ENCODE measurements at regions not wholly inside any gene's neighbourhood (a gene's known extent, or its start where the extent isn't known, plus 50 kb on each side); places are given as distances from the start of the nearest gene placed in this dataset.
A peak's percentile ranks its signal among the peaks of the same experiment; 100 is the strongest.

DNA sequence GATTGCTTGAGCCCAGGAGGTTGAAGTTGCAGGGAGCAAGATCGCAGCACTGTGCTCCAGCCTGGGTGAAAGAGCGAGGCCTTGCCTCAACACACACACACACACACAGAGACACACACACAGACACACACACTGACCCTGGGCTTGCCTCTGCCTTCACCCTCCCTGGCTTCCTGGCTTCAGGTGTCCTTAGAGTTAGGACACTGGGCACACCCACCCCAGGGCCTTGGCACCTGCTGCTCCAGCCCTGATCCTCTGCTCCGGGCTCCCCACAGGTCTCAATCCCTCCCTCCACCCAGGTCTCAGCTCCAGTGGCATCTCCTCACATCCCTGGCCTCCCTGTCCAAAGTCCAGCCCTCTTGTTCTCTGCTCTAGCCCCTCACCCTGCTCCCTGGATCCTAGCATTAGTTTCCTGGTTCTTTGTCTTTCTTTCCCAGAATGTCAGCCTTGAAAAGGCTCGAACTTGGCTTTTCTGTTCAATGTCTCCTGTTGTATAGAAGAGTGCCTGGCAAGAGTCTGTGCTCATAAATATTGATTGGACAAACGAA, 212.9 kb downstream of the C9orf50 start:
- TF ChIP-seq GATA1 (IDR thresholded peaks at IDR 0.05; ENCODE audit: low read depth, low read length) (no peak), POLR2A (IDR thresholded peaks at IDR 0.05; ENCODE audit: low read length) (no peak)
- DNase-seq = no peak

DNA sequence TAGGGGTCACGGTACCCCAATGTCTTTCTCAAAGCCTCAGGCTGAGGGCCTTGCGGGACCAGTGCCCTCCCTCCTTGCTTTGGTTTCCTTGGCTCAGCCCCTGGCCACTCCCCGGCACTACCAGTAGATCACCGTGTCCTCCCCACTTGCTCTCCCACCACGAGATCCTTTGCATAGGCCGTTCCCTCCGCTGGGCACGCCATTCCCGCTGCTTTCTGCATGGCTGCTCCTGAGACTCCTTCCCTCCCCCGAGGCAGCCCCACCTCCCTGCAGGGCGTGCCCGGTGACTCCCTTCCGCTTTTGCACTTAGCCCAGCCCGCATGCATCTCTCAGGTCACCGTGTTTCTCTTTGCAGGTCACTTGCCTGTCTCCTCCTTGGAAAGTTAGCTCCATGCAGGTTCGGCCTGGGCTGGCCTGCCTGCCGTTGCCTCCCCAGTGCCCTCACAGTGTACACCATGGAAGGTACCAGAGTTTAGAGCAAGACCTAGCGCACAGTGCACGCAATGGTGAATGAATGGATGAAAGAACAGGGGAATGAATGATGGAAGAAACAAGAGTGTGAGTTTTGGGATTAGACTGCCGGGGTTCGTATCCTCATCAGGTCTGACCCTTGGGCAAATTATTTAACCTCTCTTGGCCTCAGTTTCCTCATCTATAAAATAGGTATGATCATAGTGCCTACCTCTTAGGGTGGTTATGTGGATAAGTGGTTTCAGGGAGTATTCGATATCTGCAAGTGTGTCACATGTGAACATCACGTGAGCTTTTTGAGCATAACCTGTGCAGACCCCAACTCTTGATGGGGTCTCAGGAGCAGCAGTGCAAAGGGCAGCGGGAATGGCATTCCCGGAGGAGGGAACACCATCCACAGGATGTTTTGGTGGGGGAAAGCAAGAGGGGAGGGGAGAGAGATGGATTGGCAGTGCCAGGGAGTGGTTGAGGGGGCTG, 214.3 kb downstream of the C9orf50 start:
- TF ChIP-seq GATA1 (IDR thresholded peaks at IDR 0.05; ENCODE audit: low read depth, low read length) (no peak), POLR2A (IDR thresholded peaks at IDR 0.05; ENCODE audit: low read length) (no peak)
- peak in 1 of 2 experiments; percentile 33 for DNase-seq

DNA sequence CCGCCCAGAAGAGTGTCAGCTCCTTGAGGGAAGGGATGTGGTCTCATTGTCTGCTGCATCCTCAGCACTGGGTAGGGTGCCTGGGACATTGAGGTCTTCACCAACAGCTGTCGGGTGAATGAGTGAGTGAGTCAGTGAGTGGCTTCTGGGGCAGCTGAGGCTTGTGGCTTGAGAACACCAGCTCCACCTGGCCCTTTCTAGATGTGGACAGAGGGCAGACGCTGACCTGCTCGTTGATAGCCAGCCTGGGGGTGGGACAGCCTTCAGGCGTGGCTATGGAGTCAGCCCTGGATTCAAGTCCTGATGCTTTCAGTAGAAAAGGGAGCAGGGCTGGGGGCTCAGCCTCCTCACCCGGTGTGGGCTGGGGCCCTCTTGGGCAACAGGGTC, 215.1 kb downstream of the C9orf50 start:
- TF ChIP-seq GATA1 (IDR thresholded peaks at IDR 0.05; ENCODE audit: low read depth, low read length) (no peak), POLR2A (IDR thresholded peaks at IDR 0.05; ENCODE audit: low read length) (no peak)

DNA sequence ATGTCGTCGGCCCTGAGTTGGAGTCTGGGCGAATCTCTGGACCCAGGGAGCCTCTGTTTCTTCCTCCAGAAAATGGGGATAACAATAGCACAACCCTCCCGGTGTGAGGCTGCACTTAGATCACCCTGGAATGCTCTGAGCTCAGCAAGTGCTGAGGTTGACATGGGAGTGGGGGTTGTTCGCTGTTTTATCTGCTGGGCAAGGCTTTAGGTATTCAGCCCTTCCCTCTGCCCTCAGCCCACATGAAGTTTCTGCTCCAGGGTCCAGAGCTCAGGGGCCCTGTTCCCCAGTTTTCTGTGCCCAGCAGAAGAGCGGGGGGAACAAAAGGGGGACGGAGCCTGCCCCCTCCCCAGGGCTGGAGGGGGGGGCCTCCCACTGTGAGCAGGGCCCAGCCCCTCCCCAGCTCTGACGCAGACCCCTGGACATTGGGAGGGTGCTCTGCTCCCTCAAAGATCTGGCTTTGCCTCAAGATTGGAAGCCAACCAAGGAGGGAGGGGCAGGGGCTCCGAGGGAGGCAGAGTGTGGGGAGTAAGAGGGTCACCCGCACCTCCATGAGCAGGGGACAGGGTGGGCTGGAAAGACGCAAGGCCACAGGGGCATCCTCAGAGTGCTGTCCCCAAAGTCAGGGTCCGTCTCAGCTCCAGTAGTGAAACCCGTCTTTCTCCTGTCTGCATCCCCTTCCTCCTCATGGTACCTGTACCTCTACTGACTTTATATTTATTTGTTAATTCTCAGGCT, 215.6 kb downstream of the C9orf50 start:
- TF ChIP-seq POLR2A (IDR thresholded peaks at IDR 0.05; ENCODE audit: low read length) (no peak), GATA1 (IDR thresholded peaks at IDR 0.05; ENCODE audit: low read depth, low read length) (no peak)
- no peak for DNase-seq

More for the DNA sequence above, 215.1 kb downstream of the C9orf50 start:
- DNase-seq = no peak

DNA sequence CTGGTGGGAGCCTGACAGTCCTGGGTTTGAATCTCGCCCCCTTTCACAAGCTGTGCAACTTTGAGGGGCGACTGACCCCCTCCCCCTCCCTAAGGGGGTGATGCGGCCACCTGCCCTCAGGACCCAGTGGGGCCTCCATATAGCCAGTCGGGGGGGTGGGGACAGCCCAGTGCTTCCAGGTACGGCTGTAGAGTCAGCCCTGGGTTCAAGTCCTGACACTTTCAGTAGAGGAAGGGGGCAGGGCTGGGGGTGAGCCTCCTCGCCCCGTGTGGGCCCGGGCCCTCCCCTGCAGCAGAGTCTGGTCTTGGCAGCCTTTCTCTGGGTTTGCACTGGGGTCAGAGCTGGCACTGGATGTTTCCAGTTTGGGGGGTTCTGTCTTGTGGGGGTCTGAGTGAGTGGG, 216.3 kb downstream of the C9orf50 start:
- no peak for DNase-seq
- TF ChIP-seq POLR2A (IDR thresholded peaks at IDR 0.05; ENCODE audit: low read length) (no peak), GATA1 (IDR thresholded peaks at IDR 0.05; ENCODE audit: low read depth, low read length) (no peak)

DNA sequence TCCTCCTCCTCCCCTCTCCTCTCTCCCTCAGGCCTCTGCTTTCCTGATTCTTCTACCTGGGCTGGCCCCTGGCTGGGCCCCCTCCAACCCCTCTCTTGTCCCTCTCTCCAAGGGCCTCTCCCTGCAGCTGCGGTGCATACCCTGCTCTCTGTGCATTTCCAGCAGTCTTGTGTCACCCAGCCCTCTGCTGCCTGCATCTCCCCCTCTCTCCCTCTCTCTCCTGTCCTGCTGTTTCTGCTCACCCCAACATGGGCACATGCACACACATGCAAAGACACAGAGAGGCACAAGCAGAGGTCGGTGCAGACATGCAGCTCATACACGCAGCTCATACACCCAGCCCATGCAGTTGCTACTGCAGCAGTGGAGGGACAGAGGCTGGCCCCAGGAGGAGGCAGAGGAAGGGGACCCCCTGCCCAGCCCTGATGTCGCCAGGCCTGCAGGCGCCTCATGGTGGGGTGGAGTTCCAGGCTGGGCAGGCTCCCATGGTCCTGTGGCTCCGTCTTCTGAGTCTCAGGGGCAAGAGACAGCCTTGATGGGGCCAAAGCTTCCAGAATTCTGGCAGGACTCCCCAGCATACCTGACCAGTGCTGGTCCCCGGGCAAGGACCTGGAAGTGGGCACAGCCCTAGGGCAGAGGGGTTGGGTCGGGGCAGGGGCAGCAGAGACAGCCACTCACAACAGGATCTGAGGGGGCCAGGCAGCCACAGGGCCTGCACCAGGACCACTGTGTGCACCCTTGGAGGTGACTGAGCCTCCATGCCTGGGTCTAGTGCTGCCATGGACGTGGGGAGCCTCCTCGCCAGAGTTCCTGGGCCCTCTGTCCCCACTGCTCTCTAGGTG, 216.9 kb downstream of the C9orf50 start:
- DNase-seq = no peak
- TF ChIP-seq GATA1 (IDR thresholded peaks at IDR 0.05; ENCODE audit: low read depth, low read length) (no peak), POLR2A (IDR thresholded peaks at IDR 0.05; ENCODE audit: low read length) (no peak)

DNA sequence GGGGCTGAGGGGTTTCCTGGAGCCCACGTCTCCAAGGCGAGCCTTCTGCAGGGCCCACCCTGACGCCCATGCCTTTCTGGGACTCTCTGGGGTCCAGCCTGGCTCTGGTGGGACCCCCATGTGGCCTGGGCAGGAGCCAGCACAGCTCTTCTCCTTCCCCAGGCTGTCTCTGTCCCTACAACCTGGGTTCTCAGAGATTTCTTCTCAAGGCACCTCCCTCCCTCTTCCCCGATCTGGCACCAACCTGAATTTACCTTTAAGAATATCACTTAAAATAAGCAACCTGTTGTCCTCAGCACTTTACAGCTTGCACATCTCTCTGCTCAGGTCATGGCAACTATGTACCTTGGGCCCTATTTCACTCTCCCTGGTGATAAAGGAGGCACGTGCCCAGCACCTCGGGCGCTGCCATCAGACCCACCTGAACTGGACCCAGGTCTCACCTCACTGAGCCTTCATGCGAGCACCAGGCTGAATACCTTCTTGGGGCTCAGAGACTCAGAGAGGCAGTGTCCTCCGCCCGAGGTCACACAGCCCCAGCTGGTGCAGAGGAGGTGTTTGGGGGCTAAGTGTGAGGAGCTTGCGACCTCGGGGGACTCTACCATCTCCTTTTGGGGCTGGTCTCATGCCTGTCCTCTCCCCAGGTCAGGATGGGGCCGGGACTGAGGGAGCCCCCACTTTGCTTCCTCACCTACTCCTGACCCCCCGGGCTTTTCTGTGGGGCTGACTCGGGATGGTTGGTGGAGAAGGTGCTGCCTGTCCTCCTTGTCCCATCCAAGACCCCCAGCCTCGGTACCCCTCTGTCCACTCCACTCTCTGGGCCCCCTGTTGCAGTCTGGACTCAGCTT, 217.7 kb downstream of the C9orf50 start:
- TF ChIP-seq POLR2A (IDR thresholded peaks at IDR 0.05; ENCODE audit: low read length) (no peak), GATA1 (IDR thresholded peaks at IDR 0.05; ENCODE audit: low read depth, low read length) (no peak)
- DNase-seq = no peak

DNA sequence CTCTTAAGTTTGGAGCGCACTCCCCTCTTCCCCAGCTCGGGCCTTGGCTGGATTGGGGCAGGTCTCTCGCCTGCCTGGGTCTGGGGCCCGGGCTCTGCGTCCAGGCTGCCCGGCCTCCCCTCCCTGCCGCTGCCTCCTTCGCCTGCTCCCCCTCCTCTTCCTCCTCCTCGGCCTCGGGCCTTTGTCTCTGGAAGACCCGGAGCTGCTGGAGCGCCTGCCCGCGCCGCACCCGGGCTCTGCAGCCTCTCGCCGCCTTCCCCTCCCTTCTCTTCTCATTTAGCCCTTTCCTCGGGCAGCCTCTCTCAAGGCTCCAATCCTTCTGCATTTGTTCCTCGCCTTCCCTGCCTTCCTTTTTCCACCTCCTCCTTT, 218.5 kb downstream of the C9orf50 start:
- no peak for DNase-seq

DNA sequence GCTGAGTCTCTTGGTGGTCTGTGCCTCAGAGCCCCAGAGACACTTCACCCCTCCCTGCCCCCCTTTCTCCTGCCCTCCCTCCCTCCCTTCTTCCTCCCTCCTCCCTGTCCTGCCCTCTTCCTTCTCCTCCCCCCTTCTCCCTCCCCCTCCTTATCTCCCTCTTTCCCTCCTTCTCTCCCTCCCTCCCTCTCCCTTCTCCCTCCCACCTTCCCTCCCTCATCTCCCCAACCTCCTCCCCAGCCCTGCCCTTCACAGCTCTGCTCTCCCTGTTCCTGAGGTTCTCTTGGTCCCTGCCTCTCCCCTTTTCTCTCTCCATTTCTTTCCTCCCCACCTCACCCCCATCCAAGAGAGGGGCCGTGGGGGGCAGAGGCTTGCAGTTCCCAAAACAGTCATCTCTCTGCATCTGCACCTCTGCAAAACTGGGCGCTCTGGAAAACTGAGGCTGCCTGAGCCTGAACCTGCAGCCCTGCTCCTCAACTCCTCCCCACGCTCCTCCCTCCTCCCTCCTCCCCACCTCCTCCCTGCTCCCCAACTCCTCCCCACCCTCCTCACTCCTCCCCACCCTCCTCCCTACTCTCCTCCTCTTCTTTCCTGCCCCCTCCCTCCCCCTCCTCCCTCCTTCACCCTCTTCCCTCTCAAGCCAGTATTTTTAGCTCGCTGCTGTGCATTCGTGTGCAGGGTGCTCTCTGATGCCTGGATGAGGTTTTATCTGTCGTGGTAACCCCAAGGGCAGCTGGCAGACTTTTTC, 219.1 kb downstream of the C9orf50 start:
- DNase-seq = no peak
- TF ChIP-seq GATA1 (IDR thresholded peaks at IDR 0.05; ENCODE audit: low read depth, low read length) (no peak), POLR2A (IDR thresholded peaks at IDR 0.05; ENCODE audit: low read length) (no peak)

More for the DNA sequence above, 218.5 kb downstream of the C9orf50 start:
- TF ChIP-seq POLR2A (IDR thresholded peaks at IDR 0.05; ENCODE audit: low read length) = no peak

DNA sequence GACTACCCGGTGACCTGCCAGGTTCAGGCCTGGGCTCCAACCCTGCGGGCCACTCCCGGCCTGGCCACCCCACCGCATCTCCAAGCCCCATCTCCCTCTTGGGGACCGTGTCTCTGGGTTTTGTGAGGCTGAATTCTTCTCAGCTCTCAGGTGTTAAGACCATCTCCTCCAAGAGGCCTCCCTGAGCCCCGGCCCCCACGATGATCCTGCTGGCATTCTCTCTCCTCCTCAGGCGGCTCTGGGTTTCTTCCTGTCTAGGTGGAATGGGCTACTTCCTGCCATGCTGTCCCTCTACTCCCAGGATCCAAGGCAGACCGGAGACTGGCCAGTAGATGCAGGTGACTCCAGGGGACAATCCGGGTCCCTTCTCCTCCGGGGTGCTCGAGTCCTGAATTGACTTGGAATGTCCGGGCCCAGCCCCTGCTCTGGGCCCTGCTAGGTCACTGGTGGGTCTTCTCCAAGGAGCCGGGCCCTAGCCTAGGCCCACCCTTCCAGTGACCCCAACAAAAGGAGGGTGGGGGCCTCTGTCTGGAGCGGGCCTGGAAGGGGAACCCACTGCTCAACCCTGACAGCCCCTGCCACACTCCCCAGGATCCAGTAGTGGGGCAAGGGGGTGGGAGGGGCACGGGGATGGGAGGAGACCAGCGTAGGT, 219.8 kb downstream of the C9orf50 start:
- TF ChIP-seq POLR2A (IDR thresholded peaks at IDR 0.05; ENCODE audit: low read length) (no peak), GATA1 (IDR thresholded peaks at IDR 0.05; ENCODE audit: low read depth, low read length) (no peak)
- no peak for DNase-seq

DNA sequence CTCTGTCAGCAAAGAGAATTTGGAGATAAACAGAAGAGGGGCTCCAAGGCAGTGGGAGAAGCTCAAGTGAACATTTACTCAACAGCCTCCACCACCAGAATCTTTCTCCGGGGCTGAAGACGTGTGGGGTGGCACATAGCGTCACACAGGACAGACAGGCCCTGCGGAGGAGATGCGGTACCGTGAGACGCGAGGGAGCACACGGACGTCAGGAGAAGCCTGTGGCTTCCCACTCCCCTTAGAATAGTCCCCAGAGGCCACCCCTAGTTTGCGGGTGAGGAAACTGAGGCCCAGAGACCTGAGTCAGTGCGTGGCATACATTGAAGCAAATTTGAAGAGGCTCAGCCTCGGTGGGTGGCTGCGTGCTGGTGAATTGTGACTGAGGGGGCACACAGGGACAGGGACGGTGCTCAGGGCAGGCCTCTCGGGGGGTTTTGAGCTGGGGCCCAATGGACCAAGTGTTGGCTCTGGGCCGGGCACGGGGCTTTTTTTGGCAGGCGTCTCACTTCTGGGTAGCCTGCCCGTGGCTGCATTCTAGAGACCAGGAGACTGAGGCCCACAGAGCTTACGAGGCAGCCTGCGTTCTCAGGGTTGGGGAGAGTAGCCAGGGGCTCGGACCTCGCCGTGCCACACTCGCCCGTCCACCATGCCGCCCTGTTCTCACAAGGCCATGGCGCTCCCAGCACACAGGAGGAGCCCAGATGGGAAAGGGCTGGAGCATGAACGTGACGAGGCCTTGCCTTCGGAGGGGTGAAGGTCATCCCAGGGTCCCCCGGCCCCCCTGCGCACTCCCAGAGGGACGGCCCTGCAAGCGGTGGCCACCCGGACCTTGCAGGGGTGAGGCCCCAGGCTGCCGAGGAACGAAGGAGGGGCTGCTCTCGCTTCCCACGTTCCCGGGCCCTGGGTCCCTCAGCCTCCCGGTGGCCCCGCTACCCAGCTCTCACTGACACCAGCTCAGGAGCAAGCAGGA, 220.6 kb downstream of the C9orf50 start:
- no peak for DNase-seq
- TF ChIP-seq GATA1 (IDR thresholded peaks at IDR 0.05; ENCODE audit: low read depth, low read length) (no peak), POLR2A (IDR thresholded peaks at IDR 0.05; ENCODE audit: low read length) (no peak)

Data from erythroblast (primary cell).